Astrocyte (in vitro differentiated cells and primary cell): ENCODE measurements at regions not wholly inside any gene's neighbourhood (a gene's known extent, or its start where the extent isn't known, plus 50 kb on each side); places are given as distances from the start of the nearest gene placed in this dataset.

Experiments
- DNase-seq: peaks from one replicate; pipeline ENCODE4 v3.0.0-alpha.2; 2010; ENCODE audit warnings: low read depth
- FAIRE-seq: peaks from 2 replicates; lab custom pipeline; 2011; peaks lifted over from hg19 to GRCh38; lab: Jason Lieb, UNC
- H2AFZ ChIP-seq: 2 replicates; pipeline ENCODE4 v1.6.0; 2012; ENCODE audit warnings: low read depth, low read length, inconsistent platforms
- H3K27ac ChIP-seq: 2 replicates; pipeline ENCODE4 v1.5.1; 2011; ENCODE audit warnings: low read depth, low read length, inconsistent platforms
- H3K27me3 ChIP-seq: 2 replicates; pipeline ENCODE4 v1.6.0; 2011; ENCODE audit warnings: low read length, inconsistent platforms; ENCODE audit not compliant: insufficient read depth
- H3K36me3 ChIP-seq: 2 replicates; pipeline ENCODE4 v1.5.1; 2011; ENCODE audit warnings: low read length, inconsistent platforms; ENCODE audit not compliant: insufficient read depth
- H3K4me1 ChIP-seq: 2 replicates; pipeline ENCODE4 v1.5.1; 2011; ENCODE audit warnings: low read length, inconsistent platforms; ENCODE audit not compliant: insufficient read depth
- H3K4me2 ChIP-seq: 2 replicates; pipeline ENCODE4 v1.6.0; 2012; ENCODE audit warnings: low read length, inconsistent platforms
- H3K4me3 ChIP-seq: 2 replicates; pipeline ENCODE4 v1.5.1; 2011; ENCODE audit warnings: low read depth, mild to moderate bottlenecking, low read length, inconsistent platforms; ENCODE audit not compliant: insufficient read depth
- H3K79me2 ChIP-seq: 2 replicates; pipeline ENCODE4 v1.6.0; 2012; ENCODE audit warnings: mild to moderate bottlenecking, low read length, inconsistent platforms; ENCODE audit not compliant: insufficient read depth
- H3K9ac ChIP-seq: 2 replicates; pipeline ENCODE4 v1.6.0; 2012; ENCODE audit warnings: mild to moderate bottlenecking, low read length, inconsistent platforms
- H3K9me3 ChIP-seq: 2 replicates; pipeline ENCODE4 v1.5.1; 2012; ENCODE audit warnings: low read depth, mild to moderate bottlenecking, low read length, inconsistent platforms; ENCODE audit not compliant: insufficient read depth
- H4K20me1 ChIP-seq: 2 replicates; pipeline ENCODE4 v1.6.0; 2012; ENCODE audit warnings: low read length, inconsistent platforms; ENCODE audit not compliant: insufficient read depth
- H3K27ac Mint-ChIP-seq: one replicate; pipeline ENCODE4 v1.8.0; 2021; ENCODE audit warnings: mild to moderate bottlenecking, mixed read lengths; ENCODE audit not compliant: unreplicated experiment
- H3K27me3 Mint-ChIP-seq: one replicate; pipeline ENCODE4 v1.8.0; 2021; ENCODE audit warnings: low read depth, mixed read lengths; ENCODE audit not compliant: unreplicated experiment
- H3K36me3 Mint-ChIP-seq: one replicate; pipeline ENCODE4 v1.8.0; 2021; ENCODE audit warnings: low read depth, mixed read lengths; ENCODE audit not compliant: unreplicated experiment
- H3K4me1 Mint-ChIP-seq: one replicate; pipeline ENCODE4 v1.8.0; 2021; ENCODE audit warnings: low read depth, mixed read lengths; ENCODE audit not compliant: unreplicated experiment
- H3K4me3 Mint-ChIP-seq: one replicate; pipeline ENCODE4 v1.8.0; 2021; ENCODE audit warnings: mild to moderate bottlenecking, moderate library complexity, mixed read lengths; ENCODE audit not compliant: unreplicated experiment
- H3K9me3 Mint-ChIP-seq: one replicate; pipeline ENCODE4 v1.8.0; 2021; ENCODE audit warnings: mild to moderate bottlenecking, mixed read lengths; ENCODE audit not compliant: unreplicated experiment
- EZH2 ChIP-seq: IDR thresholded peaks from 2 replicates; pipeline ENCODE4 v1.6.1; 2012; ENCODE audit warnings: mild to moderate bottlenecking, low read length, inconsistent platforms; ENCODE audit not compliant: insufficient read depth
- TF ChIP-seq, protein P1 (sequence below): IDR thresholded peaks from 2 replicates; pipeline ENCODE4 v1.5.1; 2011; ENCODE audit warnings: low read depth, mild to moderate bottlenecking, inconsistent platforms, low read length, moderate library complexity; ENCODE audit not compliant: insufficient read depth

DNA sequence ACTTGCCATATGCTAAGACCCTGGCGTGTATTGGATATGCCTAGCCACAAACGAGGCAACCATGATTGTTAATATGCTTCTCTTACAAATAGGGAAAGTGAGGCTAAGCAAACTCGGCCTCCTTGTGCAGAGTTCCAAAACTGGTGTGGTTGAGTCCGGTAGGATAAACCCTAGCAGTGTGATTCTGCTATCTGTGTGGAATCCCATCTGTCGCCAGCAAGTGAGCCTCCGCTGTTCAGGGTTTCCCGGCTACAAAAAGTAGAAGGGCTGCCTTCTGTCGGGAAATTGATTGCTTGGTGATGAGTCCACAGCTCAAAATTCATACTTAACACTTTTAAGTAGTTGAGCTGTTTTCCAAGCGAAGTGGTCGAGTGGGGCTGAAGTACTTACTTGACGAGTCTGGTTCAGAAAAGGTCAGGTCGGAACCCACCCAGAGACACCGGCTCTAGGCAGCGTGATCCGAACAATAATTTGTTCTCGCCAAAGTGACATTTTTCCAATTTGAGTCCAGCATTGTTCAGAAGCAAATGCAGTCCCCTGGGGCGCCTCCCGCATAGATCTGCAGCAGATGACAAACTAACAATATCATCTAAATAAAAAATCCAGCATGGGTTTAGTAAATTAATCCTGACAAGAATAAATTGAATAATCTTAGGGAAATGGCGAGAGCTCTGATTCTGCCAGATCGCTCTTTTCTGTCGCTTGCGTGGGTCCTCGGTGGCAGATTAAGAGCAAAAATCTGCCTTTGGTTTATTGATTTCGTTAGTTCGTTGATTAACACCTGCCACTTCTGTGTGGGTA lies 686.7 kb upstream of the RBFOX1 start:
- Histone ChIP-seq H3K9me3 (no peaks in the 10 kb centered on the region), H3K27ac (no peak overlapping the region), H3K36me3 (no peaks in the 10 kb centered on the region), H3K79me2 (no peaks in the 10 kb centered on the region), H3K4me3 (no peak overlapping the region), H2AFZ (no peak overlapping the region), H3K27me3 (no peaks in the 10 kb centered on the region), H4K20me1 (no peaks in the 10 kb centered on the region), H3K9ac (no peak overlapping the region), H3K4me2 (no peak overlapping the region), H3K4me1 (no peaks in the 10 kb centered on the region)
- TF ChIP-seq EZH2, result no peak
- TF ChIP-seq, protein P1, sequence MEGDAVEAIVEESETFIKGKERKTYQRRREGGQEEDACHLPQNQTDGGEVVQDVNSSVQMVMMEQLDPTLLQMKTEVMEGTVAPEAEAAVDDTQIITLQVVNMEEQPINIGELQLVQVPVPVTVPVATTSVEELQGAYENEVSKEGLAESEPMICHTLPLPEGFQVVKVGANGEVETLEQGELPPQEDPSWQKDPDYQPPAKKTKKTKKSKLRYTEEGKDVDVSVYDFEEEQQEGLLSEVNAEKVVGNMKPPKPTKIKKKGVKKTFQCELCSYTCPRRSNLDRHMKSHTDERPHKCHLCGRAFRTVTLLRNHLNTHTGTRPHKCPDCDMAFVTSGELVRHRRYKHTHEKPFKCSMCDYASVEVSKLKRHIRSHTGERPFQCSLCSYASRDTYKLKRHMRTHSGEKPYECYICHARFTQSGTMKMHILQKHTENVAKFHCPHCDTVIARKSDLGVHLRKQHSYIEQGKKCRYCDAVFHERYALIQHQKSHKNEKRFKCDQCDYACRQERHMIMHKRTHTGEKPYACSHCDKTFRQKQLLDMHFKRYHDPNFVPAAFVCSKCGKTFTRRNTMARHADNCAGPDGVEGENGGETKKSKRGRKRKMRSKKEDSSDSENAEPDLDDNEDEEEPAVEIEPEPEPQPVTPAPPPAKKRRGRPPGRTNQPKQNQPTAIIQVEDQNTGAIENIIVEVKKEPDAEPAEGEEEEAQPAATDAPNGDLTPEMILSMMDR, result no peak
- Mint-ChIP-seq H3K36me3 (no peaks in the 10 kb centered on the region), H3K9me3 (no peaks in the 10 kb centered on the region), H3K4me3 (no peak overlapping the region), H3K27ac (no peak overlapping the region), H3K27me3 (peaks cover 33% of the 10 kb centered on the region), H3K4me1 (no peaks in the 10 kb centered on the region)
- DNase-seq (no peak), FAIRE-seq (no peak)

DNA sequence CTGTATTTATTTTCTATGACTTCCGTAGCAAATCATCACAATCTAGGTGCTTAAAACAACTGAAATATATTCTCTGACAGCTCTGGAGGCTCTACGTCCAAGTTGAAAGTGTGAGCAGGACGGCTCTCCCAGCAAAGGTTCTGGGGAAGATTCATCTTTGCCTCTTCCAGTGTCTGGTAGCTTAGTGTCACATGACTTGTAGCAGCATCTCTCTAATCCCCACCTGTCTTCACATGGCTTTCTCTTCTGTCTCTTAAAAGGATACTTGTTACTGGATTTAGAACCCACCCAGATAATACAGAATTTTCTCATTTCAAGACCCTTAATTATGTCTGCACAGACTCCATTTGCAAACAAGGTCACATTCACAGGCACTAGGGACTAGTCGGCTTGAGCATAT lies 687.7 kb upstream of the RBFOX1 start:
- TF ChIP-seq, protein P1, result no peak
- no peak for TF ChIP-seq EZH2
- Histone ChIP-seq H2AFZ (no peak overlapping the region), H3K4me3 (no peak overlapping the region), H3K4me2 (no peak overlapping the region), H3K36me3 (no peaks in the 10 kb centered on the region), H3K9me3 (no peaks in the 10 kb centered on the region), H3K27ac (no peak overlapping the region), H4K20me1 (no peaks in the 10 kb centered on the region), H3K27me3 (no peaks in the 10 kb centered on the region), H3K4me1 (no peaks in the 10 kb centered on the region), H3K79me2 (no peaks in the 10 kb centered on the region), H3K9ac (no peak overlapping the region)
- H3K36me3 Mint-ChIP-seq, result no peaks in the 10 kb centered on the region
- no peak overlapping the region for H3K4me3 Mint-ChIP-seq
- peaks cover 33% of the 10 kb centered on the region for H3K27me3 Mint-ChIP-seq
- no peak overlapping the region for H3K27ac Mint-ChIP-seq
- H3K4me1 Mint-ChIP-seq, result no peaks in the 10 kb centered on the region
- H3K9me3 Mint-ChIP-seq, result no peaks in the 10 kb centered on the region
- FAIRE-seq (no peak), DNase-seq (no peak)

DNA sequence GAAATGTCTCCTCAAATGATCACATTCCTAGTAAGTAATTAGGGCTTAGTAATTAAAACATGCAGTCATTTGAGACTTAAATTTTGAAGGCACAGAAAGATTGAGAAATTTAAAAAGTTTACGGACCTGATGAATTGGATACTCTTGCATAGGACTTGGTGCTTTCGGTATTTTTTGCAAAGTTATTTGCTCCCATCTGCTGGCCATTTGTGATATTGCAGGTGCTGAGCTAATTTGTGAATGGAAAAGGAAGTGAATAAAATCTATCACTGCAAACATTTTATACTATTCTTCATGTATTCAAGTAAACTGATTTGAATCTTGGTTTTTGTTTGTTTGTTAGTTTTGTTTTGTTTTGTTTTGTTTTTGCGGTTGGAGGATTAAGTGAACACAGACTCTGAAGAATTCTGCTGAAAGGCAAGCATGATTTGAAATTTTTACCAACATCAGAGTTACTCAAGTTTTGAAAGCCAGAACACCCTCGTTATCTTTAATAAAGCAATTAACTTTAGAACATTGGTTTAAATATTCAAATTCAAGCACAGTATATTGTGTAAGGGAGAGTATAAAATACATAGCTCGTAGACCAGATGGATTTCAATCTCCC lies 689.5 kb upstream of the RBFOX1 start:
- H3K36me3 Mint-ChIP-seq, result no peaks in the 10 kb centered on the region
- no peaks in the 10 kb centered on the region for H3K27me3 ChIP-seq
- peaks cover 33% of the 10 kb centered on the region for H3K27me3 Mint-ChIP-seq
- no peak overlapping the region for H3K4me3 ChIP-seq
- TF ChIP-seq, protein P1, result peak; percentile 92
- no peak for TF ChIP-seq EZH2
- H3K4me2 ChIP-seq, result no peak overlapping the region
- H3K27ac ChIP-seq, result no peak overlapping the region
- DNase-seq (peak; percentile 18), FAIRE-seq (no peak)
- no peaks in the 10 kb centered on the region for H3K36me3 ChIP-seq
- H2AFZ ChIP-seq, result no peak overlapping the region
- no peaks in the 10 kb centered on the region for H3K79me2 ChIP-seq
- no peaks in the 10 kb centered on the region for H3K9me3 ChIP-seq
- no peaks in the 10 kb centered on the region for H3K4me1 Mint-ChIP-seq
- H3K27ac Mint-ChIP-seq, result no peak overlapping the region
- no peaks in the 10 kb centered on the region for H3K9me3 Mint-ChIP-seq
- H3K4me1 ChIP-seq, result no peaks in the 10 kb centered on the region
- H3K4me3 Mint-ChIP-seq, result no peak overlapping the region
- H3K9ac ChIP-seq, result no peak overlapping the region
- no peaks in the 10 kb centered on the region for H4K20me1 ChIP-seq
